ENCODE measurements at regions not wholly inside any gene's neighbourhood (a gene's known extent, or its start where the extent isn't known, plus 50 kb on each side); places are given as distances from the start of the nearest gene placed in this dataset.

- no peak for TF ChIP-seq CTCF (IDR thresholded peaks at IDR 0.05)
- TF ChIP-seq MAZ (IDR thresholded peaks at IDR 0.05; ENCODE audit: borderline replicate concordance, low read depth, low read length): no peak
- no peak; the same call in 1 of the 2 replicates for TF ChIP-seq MAX (IDR thresholded peaks at IDR 0.05)
- no peak for TF ChIP-seq EHF (CRISPR knock-in tag; IDR thresholded peaks at IDR 0.05)
- no peak for TF ChIP-seq RCOR1 (IDR thresholded peaks at IDR 0.05; ENCODE audit: low read depth, low read length)
- TF ChIP-seq EP300 (IDR thresholded peaks at IDR 0.05): no peak
- TF ChIP-seq E2F6 (IDR thresholded peaks at IDR 0.05; ENCODE audit: borderline replicate concordance, low read depth): no peak
- TF ChIP-seq POLR2AphosphoS2 (conservative IDR thresholded peaks at IDR 0.05; ENCODE audit: low read length): no peak
- TF ChIP-seq POLR2A (IDR thresholded peaks at IDR 0.05; ENCODE audit: low read length): no peak
- no peak for TF ChIP-seq KDM5A (IDR thresholded peaks at IDR 0.05)
- TF ChIP-seq JUN (IDR thresholded peaks at IDR 0.05): no peak
- no peak for TF ChIP-seq HDAC2 (IDR thresholded peaks at IDR 0.05)
These were observed 122.8 kb upstream of the RMDN2 start for GRCh38 chr2:37802211-37802752.

Data from A549 (cell line).